ENCODE measurements at regions not wholly inside any gene's neighbourhood (a gene's known extent, or its start where the extent isn't known, plus 50 kb on each side); places are given as distances from the start of the nearest gene placed in this dataset.

GRCh38 chr4:72966652-72967051 is 102.9 kb downstream of the COX18 start:
- no peak overlapping the region for H3K4me3 ChIP-seq (ENCODE audit: low read length)
- no peak for DNase-seq (ENCODE audit: low read depth)
- no peak for TF ChIP-seq CTCF (conservative IDR thresholded peaks at IDR 0.05; ENCODE audit: low read depth, low read length)

- no peak for TF ChIP-seq CTCF (conservative IDR thresholded peaks at IDR 0.05; ENCODE audit: low read depth, low read length)
- no peak overlapping the region for H3K4me3 ChIP-seq (ENCODE audit: low read length)
- no peak for DNase-seq (ENCODE audit: low read depth)
These were observed 110.1 kb downstream of the COX18 start for GRCh38 chr4:72959411-72959810.

GRCh38 chr4:72954811-72955210 is 114.7 kb downstream of the COX18 start:
- no peak for TF ChIP-seq CTCF (conservative IDR thresholded peaks at IDR 0.05; ENCODE audit: low read depth, low read length)
- DNase-seq (ENCODE audit: low read depth) = no peak
- no peak overlapping the region for H3K4me3 ChIP-seq (ENCODE audit: low read length)

GRCh38 chr4:72953571-72953970 is 115.9 kb downstream of the COX18 start:
- H3K4me3 ChIP-seq (ENCODE audit: low read length) = no peak overlapping the region
- TF ChIP-seq CTCF (conservative IDR thresholded peaks at IDR 0.05; ENCODE audit: low read depth, low read length) = no peak
- DNase-seq (ENCODE audit: low read depth) = peak; percentile 66

GRCh38 chr4:72951628-72952027 is 117.9 kb downstream of the COX18 start:
- no peak overlapping the region for H3K4me3 ChIP-seq (ENCODE audit: low read length)
- DNase-seq (ENCODE audit: low read depth) = no peak
- TF ChIP-seq CTCF (conservative IDR thresholded peaks at IDR 0.05; ENCODE audit: low read depth, low read length) = no peak

- DNase-seq (ENCODE audit: low read depth) = no peak
- peak; percentile 32 for TF ChIP-seq CTCF (conservative IDR thresholded peaks at IDR 0.05; ENCODE audit: low read depth, low read length)
- no peak overlapping the region for H3K4me3 ChIP-seq (ENCODE audit: low read length)
These were observed 118.4 kb downstream of the COX18 start for GRCh38 chr4:72951147-72951546.

GRCh38 chr4:72948080-72948479 is 121.4 kb downstream of the COX18 start:
- no peak overlapping the region for H3K4me3 ChIP-seq (ENCODE audit: low read length)
- no peak for TF ChIP-seq CTCF (conservative IDR thresholded peaks at IDR 0.05; ENCODE audit: low read depth, low read length)
- DNase-seq (ENCODE audit: low read depth) = no peak

Data from retinal pigment epithelial cell (primary cell).